Esophagus squamous epithelium (tissue), 5 donors: ENCODE measurements at regions not wholly inside any gene's neighbourhood (a gene's known extent, or its start where the extent isn't known, plus 50 kb on each side); places are given as distances from the start of the nearest gene placed in this dataset.

Source experiments
- DNase-seq: peaks from one replicate; lab custom pipeline; 2025; lab: John Stamatoyannopoulos, UW
- H3K27ac ChIP-seq, 4 donors: fragments of 200-600 bp; sonication (generic); one replicate each; pipeline ENCODE4 v1.5.1; 2016 to 2019; ENCODE audit warnings: mild to moderate bottlenecking in 1 of 4
- H3K27me3 ChIP-seq, 4 donors: fragments of 200-600 bp; sonication (generic); 1 replicate in 3 of 4; 2 replicates in 1 of 4; pipeline versions ENCODE4 v1.5.1 to v1.6.0; 2017 to 2021; ENCODE audit warnings: antibody characterized with exemption in 1 of 4
- H3K36me3 ChIP-seq, 3 donors: fragments of 200-600 bp; sonication (generic); one replicate each; pipeline ENCODE4 v1.5.1; 2016 to 2019
- H3K4me1 ChIP-seq, 3 donors: fragments of 200-600 bp; sonication (generic); one replicate each; pipeline ENCODE4 v1.5.1; 2017 to 2019
- H3K4me3 ChIP-seq, 4 donors: fragments of 200-600 bp; sonication (generic); 1 replicate in 3 of 4; 2 replicates in 1 of 4; pipeline ENCODE4 v1.5.1; 2016 to 2019; ENCODE audit warnings: mild to moderate bottlenecking in 2 of 4, moderate library complexity in 1 of 4
- H3K9me3 ChIP-seq, 3 donors: fragments of 200-600 bp; sonication (generic); one replicate each; pipeline ENCODE4 v1.5.1; 2016 to 2019
- POLR2A ChIP-seq, 4 donors: fragments of 450-650 bp; IDR thresholded peaks; one replicate each; pipeline ENCODE4 v1.6.1; 2017; ENCODE audit warnings: antibody characterized with exemption in 4 of 4, mild to moderate bottlenecking in 4 of 4, moderate library complexity in 3 of 4
- WGBS, 2 donors: methylation state at CpG; one replicate each; pipeline ENCODE4 v1.1.5; 2018; 5-methylcytosine and 5-hydroxymethylcytosine counted together
- intact Hi-C: fragments of 100-400 bp; cut with DNase I; formaldehyde crosslinking; loops from one replicate; pipeline ENCODE4 v1.15.0; 2022
- TF ChIP-seq, protein P1 (sequence below), 6 experiments: fragments of 450-650 bp in 4 of 6; fragments of 200-600 bp in 2 of 6; sonication (generic) in 2 of 6; IDR thresholded peaks; one replicate each; pipeline ENCODE4 v1.5.1; 2016 to 2019; ENCODE audit warnings: antibody characterized with exemption in 6 of 6, mild to moderate bottlenecking in 4 of 6, moderate library complexity in 4 of 6
- donor health status: DM: yes; HTN: yes; CAD: no.

DNA sequence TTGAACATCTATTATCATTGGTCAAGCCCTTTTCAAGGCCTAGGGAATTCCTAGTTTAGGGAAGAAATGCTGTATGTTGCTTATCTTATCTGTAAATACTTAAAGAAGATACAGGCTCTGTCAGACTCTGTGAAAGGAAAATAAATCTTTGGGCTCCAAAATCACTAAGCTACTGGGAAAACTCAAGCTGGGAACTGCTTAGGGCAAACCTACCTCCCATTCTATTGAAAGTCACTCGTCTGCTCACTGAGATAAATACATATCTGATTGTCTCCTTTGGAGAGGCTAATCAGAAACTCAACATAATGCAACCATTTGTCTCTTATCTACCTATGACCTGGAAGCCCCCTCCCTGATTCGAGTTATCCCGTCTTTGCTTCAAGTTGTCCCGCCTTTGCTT lies 108.6 kb upstream of the NDST4 start:
- Histone ChIP-seq H3K27ac (no peak overlapping the region), H3K4me1 (no peaks in the 10 kb centered on the region), H3K4me3 (no peak overlapping the region), H3K36me3 (no peaks in the 10 kb centered on the region), H3K27me3 (no peaks in the 10 kb centered on the region), H3K9me3 (no peaks in the 10 kb centered on the region)
- DNase-seq, result no peak
- TF ChIP-seq POLR2A (IDR thresholded peaks at IDR 0.05), result no peak
- TF ChIP-seq, protein P1, sequence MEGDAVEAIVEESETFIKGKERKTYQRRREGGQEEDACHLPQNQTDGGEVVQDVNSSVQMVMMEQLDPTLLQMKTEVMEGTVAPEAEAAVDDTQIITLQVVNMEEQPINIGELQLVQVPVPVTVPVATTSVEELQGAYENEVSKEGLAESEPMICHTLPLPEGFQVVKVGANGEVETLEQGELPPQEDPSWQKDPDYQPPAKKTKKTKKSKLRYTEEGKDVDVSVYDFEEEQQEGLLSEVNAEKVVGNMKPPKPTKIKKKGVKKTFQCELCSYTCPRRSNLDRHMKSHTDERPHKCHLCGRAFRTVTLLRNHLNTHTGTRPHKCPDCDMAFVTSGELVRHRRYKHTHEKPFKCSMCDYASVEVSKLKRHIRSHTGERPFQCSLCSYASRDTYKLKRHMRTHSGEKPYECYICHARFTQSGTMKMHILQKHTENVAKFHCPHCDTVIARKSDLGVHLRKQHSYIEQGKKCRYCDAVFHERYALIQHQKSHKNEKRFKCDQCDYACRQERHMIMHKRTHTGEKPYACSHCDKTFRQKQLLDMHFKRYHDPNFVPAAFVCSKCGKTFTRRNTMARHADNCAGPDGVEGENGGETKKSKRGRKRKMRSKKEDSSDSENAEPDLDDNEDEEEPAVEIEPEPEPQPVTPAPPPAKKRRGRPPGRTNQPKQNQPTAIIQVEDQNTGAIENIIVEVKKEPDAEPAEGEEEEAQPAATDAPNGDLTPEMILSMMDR (IDR thresholded peaks at IDR 0.05), result no peak
- 54 to 74% methylated on average over 4 of the region's 4 CpGs for WGBS, 2 donors
- intact Hi-C loops, result no loop called here

DNA sequence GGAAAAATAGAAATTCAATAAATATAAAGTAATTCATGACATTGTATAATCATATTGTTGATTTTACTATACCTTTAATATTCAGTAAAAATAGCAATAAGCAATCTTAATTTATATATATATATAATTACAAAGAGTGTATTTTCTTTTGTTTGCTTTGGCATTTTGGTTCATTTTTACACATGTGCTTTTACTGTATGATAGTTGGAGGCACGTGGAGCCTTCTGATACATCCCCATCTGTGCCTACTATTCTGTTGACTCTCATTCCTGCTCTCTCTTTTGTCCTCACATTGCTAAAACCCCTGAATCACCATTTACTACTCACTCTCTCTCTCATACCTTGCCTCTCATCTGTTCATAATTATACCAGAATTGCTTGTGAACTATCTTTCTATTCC lies 106.4 kb upstream of the NDST4 start:
- no peak for DNase-seq
- no peak overlapping the region for H3K27ac ChIP-seq
- intact Hi-C loops, result no loop called here
- H3K27me3 ChIP-seq, result no peaks in the 10 kb centered on the region
- TF ChIP-seq POLR2A (IDR thresholded peaks at IDR 0.05), result no peak
- TF ChIP-seq, protein P1 (IDR thresholded peaks at IDR 0.05), result no peak
- 36 to 42% methylated on average over 1 of the region's 1 CpG for WGBS, 2 donors
- H3K9me3 ChIP-seq, result no peaks in the 10 kb centered on the region
- H3K4me1 ChIP-seq, result no peaks in the 10 kb centered on the region
- H3K4me3 ChIP-seq, result no peak overlapping the region
- no peaks in the 10 kb centered on the region for H3K36me3 ChIP-seq

DNA sequence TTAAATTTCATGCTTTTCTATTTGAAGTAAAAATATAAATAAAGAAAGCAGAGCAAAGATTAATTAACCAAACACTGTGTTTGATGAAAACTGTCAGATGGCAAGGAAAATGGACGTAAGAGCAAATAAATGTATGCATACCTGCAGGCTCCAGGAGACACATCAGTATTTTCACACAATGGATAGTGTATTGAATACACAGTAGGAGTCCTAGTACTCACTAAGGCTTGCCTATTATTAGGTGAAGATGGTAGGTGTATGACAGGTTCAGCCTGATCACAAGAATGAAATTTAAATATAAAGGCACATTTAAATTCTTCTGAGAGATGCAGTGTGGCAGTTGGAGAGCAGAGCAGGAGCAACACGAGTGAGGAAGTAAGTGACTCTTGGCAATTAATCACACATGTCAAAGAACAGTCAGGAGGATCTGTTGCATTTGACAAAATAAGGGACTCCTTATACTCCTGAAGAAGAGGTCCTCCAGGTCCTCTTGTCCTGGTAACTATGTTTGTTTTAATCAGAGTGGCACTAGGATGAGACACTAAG lies 106.0 kb upstream of the NDST4 start:
- Histone ChIP-seq H3K27ac (no peak overlapping the region), H3K9me3 (no peaks in the 10 kb centered on the region), H3K4me1 (no peaks in the 10 kb centered on the region), H3K36me3 (no peaks in the 10 kb centered on the region), H3K27me3 (no peaks in the 10 kb centered on the region), H3K4me3 (no peak overlapping the region)
- 29 to 37% methylated on average over 2 of the region's 2 CpGs for WGBS, 2 donors
- no peak for DNase-seq
- TF ChIP-seq, protein P1 (IDR thresholded peaks at IDR 0.05), result no peak
- no peak for TF ChIP-seq POLR2A (IDR thresholded peaks at IDR 0.05)
- intact Hi-C loops, result no loop called here

DNA sequence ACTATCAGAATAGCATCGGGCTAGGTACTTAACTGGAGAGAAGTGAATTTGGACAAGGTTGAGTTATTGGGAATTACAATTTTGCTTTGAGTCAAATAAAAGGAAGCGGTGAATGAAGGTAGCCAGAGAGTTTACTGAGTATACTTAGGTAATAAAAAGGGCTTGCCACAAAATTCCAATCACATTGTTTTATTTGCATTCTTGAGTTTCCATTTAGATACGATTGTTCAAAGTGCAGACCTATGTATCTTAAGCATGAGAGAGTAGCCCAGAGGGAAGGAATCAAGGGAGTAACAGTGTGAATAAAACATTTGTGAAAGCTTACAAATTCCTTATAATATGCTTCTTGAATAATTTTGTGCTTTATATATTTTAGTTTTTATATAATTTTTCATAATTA lies 102.5 kb upstream of the NDST4 start:
- WGBS, 2 donors, result 53 to 80% methylated on average over 3 of the region's 3 CpGs
- H3K36me3 ChIP-seq, result no peaks in the 10 kb centered on the region
- no peak for TF ChIP-seq POLR2A (IDR thresholded peaks at IDR 0.05)
- TF ChIP-seq, protein P1 (IDR thresholded peaks at IDR 0.05), result no peak
- H3K27me3 ChIP-seq, result no peaks in the 10 kb centered on the region
- intact Hi-C loops, result no loop called here
- no peak overlapping the region for H3K27ac ChIP-seq
- H3K4me1 ChIP-seq, result no peaks in the 10 kb centered on the region
- no peak for DNase-seq
- no peak overlapping the region for H3K4me3 ChIP-seq
- no peaks in the 10 kb centered on the region for H3K9me3 ChIP-seq

DNA sequence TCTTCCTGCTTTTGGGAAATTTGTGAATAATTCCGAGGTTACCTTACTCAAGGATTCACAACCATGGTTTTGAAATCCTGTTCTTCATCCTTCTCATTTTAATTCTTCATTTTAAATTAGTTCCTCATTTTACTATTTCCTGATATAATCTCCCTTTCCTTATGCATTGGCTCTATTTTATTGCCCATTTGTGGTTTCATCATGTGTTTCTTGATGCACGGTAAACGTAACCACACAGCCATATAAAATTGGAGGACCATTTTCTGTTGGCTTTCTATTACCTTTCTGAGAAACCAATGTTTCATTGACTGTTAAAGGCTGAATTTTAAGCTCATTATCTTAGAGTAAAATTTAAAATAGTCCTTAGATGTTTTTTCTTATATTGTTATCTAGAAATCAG lies 100.3 kb upstream of the NDST4 start:
- Histone ChIP-seq H3K4me1 (no peaks in the 10 kb centered on the region), H3K27ac (no peak overlapping the region), H3K9me3 (no peaks in the 10 kb centered on the region), H3K4me3 (no peak overlapping the region), H3K27me3 (no peaks in the 10 kb centered on the region), H3K36me3 (no peaks in the 10 kb centered on the region)
- TF ChIP-seq POLR2A (IDR thresholded peaks at IDR 0.05), result no peak
- TF ChIP-seq, protein P1 (IDR thresholded peaks at IDR 0.05), result no peak
- intact Hi-C loops, result no loop called here
- WGBS, 2 donors, result 60 to 72% methylated on average over 3 of the region's 3 CpGs
- DNase-seq, result no peak
